IMR-90 (cell line): ENCODE measurements at regions not wholly inside any gene's neighbourhood (a gene's known extent, or its start where the extent isn't known, plus 50 kb on each side); places are given as distances from the start of the nearest gene placed in this dataset.

Experiments used
- ATAC-seq: fragments of 200-7000 bp; cut with Tn5 transposase; 2 replicates; pipeline ENCODE4 v1.9.1; 2020; ENCODE audit warnings: low read depth, mild to moderate bottlenecking, moderate library complexity
- BruUV-seq: library from RNA; stranded (reverse); fragments of 400-500 nt; replicated peaks from 2 replicates; lab custom pipeline; 2021; lab: Mats Ljungman, UMichigan
- CTCF ChIA-PET: fragments of 300-600 bp; formaldehyde crosslinking; extraction: SDS; loops from one replicate; lab custom pipeline; 2021; ENCODE audit warnings: antibody characterized with exemption; lab: Yijun Ruan, JAX
- POLR2A ChIA-PET: fragments of 300-600 bp; sonication (Branson Sonifier 250); formaldehyde crosslinking; loops from one replicate; lab custom pipeline; 2022; ENCODE audit warnings: antibody characterized with exemption; ENCODE audit not compliant: unreplicated experiment; lab: Charles Lee
- DNase-seq: peaks from one replicate; pipeline ENCODE4 v3.0.0; 2013
- H2AFZ ChIP-seq: replicated peaks from 2 replicates; pipeline ENCODE3; 2013; ENCODE audit warnings: low read length, mild to moderate bottlenecking; ENCODE audit not compliant: poor library complexity
- H2AK5ac ChIP-seq: 2 replicates; pipeline ENCODE4 v1.6.1; 2013; ENCODE audit warnings: low read depth, low read length, inconsistent platforms
- H2AK9ac ChIP-seq: replicated peaks from 2 replicates; pipeline ENCODE3; 2013; ENCODE audit warnings: mild to moderate bottlenecking, low read depth, low read length, moderate library complexity; ENCODE audit not compliant: poor library complexity
- H2BK120ac ChIP-seq: 2 replicates; pipeline ENCODE4 v1.6.1; 2013; ENCODE audit warnings: low read depth, low read length, inconsistent platforms
- H2BK15ac ChIP-seq: 3 replicates; pipeline ENCODE4 v1.6.1; 2013; ENCODE audit warnings: low read depth, low read length, inconsistent platforms
- H2BK20ac ChIP-seq: 2 replicates; pipeline ENCODE4 v1.6.1; 2013; ENCODE audit warnings: low read depth, mild to moderate bottlenecking, inconsistent platforms, low read length, moderate library complexity
- H2BK5ac ChIP-seq: 2 replicates; pipeline ENCODE4 v1.6.1; 2013; ENCODE audit warnings: mild to moderate bottlenecking, low read depth, low read length, inconsistent platforms; ENCODE audit not compliant: poor library complexity, severe bottlenecking
- H3K14ac ChIP-seq: replicated peaks from 2 replicates; pipeline ENCODE4 v1.6.1; 2013; ENCODE audit warnings: low read depth, low read length, inconsistent platforms
- H3K18ac ChIP-seq: 2 replicates; pipeline ENCODE4 v1.6.1; 2013; ENCODE audit warnings: low read depth, low read length, control low read depth
- H3K23ac ChIP-seq: 2 replicates; pipeline ENCODE4 v1.6.1; 2013; ENCODE audit warnings: low read depth, low read length, inconsistent platforms
- H3K27ac ChIP-seq: 2 replicates; pipeline ENCODE4 v1.5.1; 2013; ENCODE audit warnings: mild to moderate bottlenecking, control low read depth, low read length; ENCODE audit not compliant: insufficient read depth
- H3K27me3 ChIP-seq: 2 replicates; pipeline ENCODE4 v1.6.1; 2013; ENCODE audit warnings: low read length; ENCODE audit not compliant: control insufficient read depth, insufficient read depth
- H3K36me3 ChIP-seq: 2 replicates; pipeline ENCODE4 v1.6.1; 2013; ENCODE audit warnings: low read length, mixed read lengths; ENCODE audit not compliant: control insufficient read depth, insufficient read depth
- H3K4ac ChIP-seq: 2 replicates; pipeline ENCODE4 v1.6.1; 2013; ENCODE audit warnings: low read depth, low read length, inconsistent platforms
- H3K4me1 ChIP-seq: 2 replicates; pipeline ENCODE4 v1.6.1; 2013; ENCODE audit warnings: low read length, mixed read lengths; ENCODE audit not compliant: control insufficient read depth, insufficient read depth
- H3K4me2 ChIP-seq: 2 replicates; pipeline ENCODE4 v1.6.1; 2013; ENCODE audit warnings: low read depth, mild to moderate bottlenecking, control low read depth, low read length, moderate library complexity
- H3K4me3 ChIP-seq: 2 replicates; pipeline ENCODE4 v1.5.1; 2013; ENCODE audit warnings: low read depth, mild to moderate bottlenecking, control low read depth, low read length, moderate library complexity; ENCODE audit not compliant: insufficient read depth
- H3K56ac ChIP-seq: 2 replicates; pipeline ENCODE4 v1.6.1; 2013; ENCODE audit warnings: low read length, inconsistent platforms; ENCODE audit not compliant: insufficient read depth; ENCODE audit errors: extremely low read depth
- H3K79me1 ChIP-seq, 2 experiments: 2 replicates each; pipeline ENCODE4 v1.6.1; 2013; ENCODE audit warnings: low read length in 2 of 2, inconsistent platforms in 1 of 2, low read depth in 1 of 2
- H3K9ac ChIP-seq: 2 replicates; pipeline ENCODE4 v1.6.1; 2013; ENCODE audit warnings: low read depth, low read length, control low read depth
- H3K9me1 ChIP-seq: 2 replicates; pipeline ENCODE4 v1.6.1; 2013; ENCODE audit warnings: low read length, inconsistent platforms; ENCODE audit not compliant: insufficient read depth
- H3K9me3 ChIP-seq: 2 replicates; pipeline ENCODE4 v1.6.1; 2013; ENCODE audit warnings: low read length; ENCODE audit not compliant: control insufficient read depth, insufficient read depth
- H4K20me1 ChIP-seq: 2 replicates; pipeline ENCODE4 v1.6.1; 2013; ENCODE audit warnings: low read length, inconsistent platforms; ENCODE audit not compliant: insufficient read depth
- H4K5ac ChIP-seq: 2 replicates; pipeline ENCODE4 v1.6.1; 2013; ENCODE audit warnings: mild to moderate bottlenecking, low read depth, low read length, control low read depth
- H4K8ac ChIP-seq, 2 experiments: 2 replicates each; pipeline ENCODE4 v1.6.1; 2013; ENCODE audit warnings: low read depth in 2 of 2, low read length in 2 of 2, control low read depth in 1 of 2, inconsistent platforms in 1 of 2
- H4K91ac ChIP-seq: 2 replicates; pipeline ENCODE4 v1.6.1; 2013; ENCODE audit warnings: low read depth, low read length, inconsistent platforms; ENCODE audit not compliant: insufficient read depth
- CHD1 ChIP-seq: IDR thresholded peaks from 2 replicates; pipeline ENCODE4 v1.6.1; 2012; ENCODE audit warnings: low read depth, low read length, improper control_type of control experiment
- FOS ChIP-seq: fragments of 150-350 bp; IDR thresholded peaks from 2 replicates; pipeline ENCODE4 v1.6.1; 2016; ENCODE audit warnings: low read depth, low read length
- MAFK ChIP-seq: IDR thresholded peaks from 2 replicates; pipeline ENCODE4 v1.6.1; 2012; ENCODE audit warnings: low read depth, low read length, improper control_type of control experiment
- MXI1 ChIP-seq: IDR thresholded peaks from 2 replicates; pipeline ENCODE4 v1.6.1; 2012; ENCODE audit warnings: low read depth, mild to moderate bottlenecking, low read length, moderate library complexity, borderline replicate concordance
- RCOR1 ChIP-seq: IDR thresholded peaks from 2 replicates; pipeline ENCODE4 v1.6.1; 2012; ENCODE audit warnings: mild to moderate bottlenecking, low read length, improper control_type of control experiment; ENCODE audit not compliant: insufficient replicate concordance
- RFX5 ChIP-seq: IDR thresholded peaks from 2 replicates; pipeline ENCODE4 v1.8.0; 2012; ENCODE audit warnings: low read depth, mild to moderate bottlenecking, low read length, moderate library complexity
- SMC3 ChIP-seq: fragments of 150-350 bp; IDR thresholded peaks from 2 replicates; pipeline ENCODE4 v1.6.1; 2016; ENCODE audit warnings: low read depth, mild to moderate bottlenecking, antibody characterized with exemption, low read length, moderate library complexity
- WGBS, 2 experiments: methylation state at CpG; one replicate each; pipeline versions ENCODE4 v1.1.5 to v1.1.7; 2013; ENCODE audit warnings: missing lambda C conversion rate in 2 of 2; ENCODE audit not compliant: insufficient read length in 1 of 2; ENCODE audit errors: extremely low coverage in 2 of 2; 5-methylcytosine and 5-hydroxymethylcytosine counted together
- dilution Hi-C: fragments of 300-500 bp; cut with HindIII; formaldehyde crosslinking; loops from one replicate; pipeline ENCODE4 v1.14.3; 2018; ENCODE audit warnings: low sequenced_read_pairs; ENCODE audit not compliant: unreplicated experiment
- in situ Hi-C: fragments of 300-500 bp; cut with MboI; formaldehyde crosslinking; loops from 3 replicates; pipeline ENCODE4 v1.14.3; 2019; ENCODE audit warnings: low sequenced_read_pairs, inconsistent platforms, mixed read lengths
- intact Hi-C: fragments of 100-400 bp; cut with micrococcal nuclease; formaldehyde crosslinking; loops from 2 replicates; pipeline ENCODE4 v1.10.0; 2022

- ChIA-PET CTCF (interaction anchor here (0.5 kb wide), 1 partner anchor 110 kb away, joined by 3 read pairs; no protein-coding TSS in a partner anchor), POLR2A (no interaction called here)
- no CpG with 5 or more reads among the region's 1 CpG for WGBS, 2 experiments
- H3K27me3 ChIP-seq = no peaks in the 10 kb centered on the region
- H4K20me1 ChIP-seq = no peaks in the 10 kb centered on the region
- no TSS peak for BruUV-seq
- no peak overlapping the region for H2BK120ac ChIP-seq
- no peaks in the 10 kb centered on the region for H3K36me3 ChIP-seq
- no peak overlapping the region for H2AFZ ChIP-seq
- H2AK9ac ChIP-seq = no peak overlapping the region
- H3K56ac ChIP-seq = no peak overlapping the region
- no peak overlapping the region for H3K27ac ChIP-seq
- no peaks in the 10 kb centered on the region for H3K79me1 ChIP-seq
- DNase-seq = no peak
- no peak overlapping the region for H3K4ac ChIP-seq
- no peak overlapping the region for H2AK5ac ChIP-seq
- H3K9me3 ChIP-seq = peaks cover 7% of the 10 kb centered on the region
- no peak for ATAC-seq
- TF ChIP-seq MAFK (peak; percentile 97), CHD1 (no peak), SMC3 (no peak), RFX5 (no peak), MXI1 (no peak), FOS (no peak), RCOR1 (no peak)
- H4K91ac ChIP-seq = no peak overlapping the region
- H3K4me2 ChIP-seq = no peak overlapping the region
- no peak overlapping the region for H4K5ac ChIP-seq
- dilution Hi-C loops = no loop called here
- no peak overlapping the region for H2BK20ac ChIP-seq
- H3K4me1 ChIP-seq = no peaks in the 10 kb centered on the region
- H3K4me3 ChIP-seq = no peak overlapping the region
- no peaks in the 10 kb centered on the region for H3K9me1 ChIP-seq
- H2BK5ac ChIP-seq = no peak overlapping the region
- no peak overlapping the region for H3K23ac ChIP-seq
- no peak overlapping the region for H2BK15ac ChIP-seq
- no peak overlapping the region for H4K8ac ChIP-seq
- intact Hi-C loops = no loop called here
- H3K14ac ChIP-seq = no peak overlapping the region
- in situ Hi-C loops = no loop called here
- no peak overlapping the region for H3K9ac ChIP-seq
- H3K18ac ChIP-seq = no peak overlapping the region
Measured at GRCh38 chr2:11889854-11890253, 143.4 kb downstream of the LPIN1 start.
